LNCAP (cell line): ENCODE measurements at regions not wholly inside any gene's neighbourhood (a gene's known extent, or its start where the extent isn't known, plus 50 kb on each side); places are given as distances from the start of the nearest gene placed in this dataset.

ENCODE experiments used
- CTCF ChIP-seq: fragments of 450-650 bp; IDR thresholded peaks from 2 replicates; pipeline ENCODE4 v1.5.1; 2017; ENCODE audit warnings: mild to moderate bottlenecking

DNA sequence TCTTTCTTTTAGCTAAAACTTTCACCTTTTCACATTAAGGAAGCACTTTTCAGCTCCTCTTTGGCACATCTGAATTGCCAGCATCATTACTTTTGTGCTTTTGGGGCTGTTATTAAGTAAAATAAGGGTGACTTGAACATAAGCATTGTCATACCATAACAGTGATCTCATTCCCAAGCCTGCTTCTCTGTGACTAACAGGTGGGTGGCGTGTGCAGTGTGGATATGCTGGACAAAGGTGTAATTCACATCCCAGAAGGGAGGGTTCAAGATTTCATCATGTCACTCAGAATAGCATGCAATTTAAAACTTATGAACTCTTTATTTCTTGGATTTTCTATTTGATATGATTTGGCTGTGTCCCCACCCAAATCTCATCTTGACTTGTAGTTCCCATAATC, 517.4 kb upstream of the MKI67 start:
- TF ChIP-seq CTCF = no peak

DNA sequence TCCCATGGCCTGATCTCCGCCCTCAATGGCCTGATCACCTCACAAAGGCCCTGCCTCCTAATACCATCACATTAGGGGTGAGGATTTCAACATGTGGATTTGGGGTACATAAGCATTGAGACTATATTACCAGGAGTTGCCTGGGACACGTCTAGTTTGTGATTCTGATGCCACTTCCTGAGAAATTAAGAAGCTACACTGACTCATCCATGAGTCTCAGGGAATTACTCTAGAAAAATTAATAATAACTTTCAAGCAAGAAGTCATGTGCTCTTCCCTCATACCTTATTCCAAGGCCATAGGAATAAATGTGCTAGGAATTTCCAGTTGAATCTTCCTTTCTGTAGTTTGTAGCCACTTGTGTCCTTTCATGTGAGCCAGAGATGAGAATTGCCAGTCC, 519.3 kb upstream of the MKI67 start:
- TF ChIP-seq CTCF = no peak

- no peak for TF ChIP-seq CTCF
Observed at GRCh38 chr10:128646956-128647355, 520.7 kb upstream of the MKI67 start.

DNA sequence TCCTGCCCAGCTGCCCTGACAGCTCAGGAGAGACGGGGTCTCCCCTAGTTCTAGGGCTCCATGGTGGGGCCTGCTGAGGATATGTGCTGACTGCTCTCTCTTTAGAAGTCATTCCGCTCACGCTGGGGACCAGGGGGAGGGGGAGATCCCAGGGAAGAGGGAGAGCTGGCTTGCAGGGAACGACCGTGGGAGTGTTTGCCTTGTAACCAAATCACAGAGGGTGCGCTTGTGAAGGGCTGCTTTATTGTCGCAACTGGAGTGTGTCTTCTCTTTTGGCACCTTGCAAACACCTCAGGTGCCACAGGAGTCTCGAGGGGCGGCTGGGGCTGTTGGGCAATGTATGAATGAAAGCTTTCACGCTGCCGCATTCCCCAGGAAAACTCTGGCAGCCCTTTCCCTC, 531.3 kb upstream of the MKI67 start:
- no peak for TF ChIP-seq CTCF

DNA sequence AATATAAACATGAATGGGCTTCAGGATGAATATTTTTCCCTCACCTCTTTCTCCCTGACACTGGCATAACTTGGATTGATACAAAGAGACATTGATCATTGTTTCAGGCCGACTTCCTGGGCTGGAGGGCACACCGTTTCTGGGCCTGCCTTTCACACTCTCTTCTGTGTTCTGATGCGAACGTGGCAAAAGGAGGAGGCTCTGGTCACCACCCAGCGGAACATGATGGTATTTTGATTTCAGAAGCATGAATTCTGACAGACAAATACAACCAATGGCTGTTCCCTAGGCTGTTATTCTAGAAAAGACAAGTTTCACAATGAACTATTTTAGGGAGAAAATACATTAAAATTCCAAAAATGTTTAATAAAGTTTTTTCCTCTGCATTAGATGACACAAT, 534.5 kb upstream of the MKI67 start:
- no peak for TF ChIP-seq CTCF

- TF ChIP-seq CTCF = no peak
Observed at GRCh38 chr10:128661404-128662197, 535.4 kb upstream of the MKI67 start.

DNA sequence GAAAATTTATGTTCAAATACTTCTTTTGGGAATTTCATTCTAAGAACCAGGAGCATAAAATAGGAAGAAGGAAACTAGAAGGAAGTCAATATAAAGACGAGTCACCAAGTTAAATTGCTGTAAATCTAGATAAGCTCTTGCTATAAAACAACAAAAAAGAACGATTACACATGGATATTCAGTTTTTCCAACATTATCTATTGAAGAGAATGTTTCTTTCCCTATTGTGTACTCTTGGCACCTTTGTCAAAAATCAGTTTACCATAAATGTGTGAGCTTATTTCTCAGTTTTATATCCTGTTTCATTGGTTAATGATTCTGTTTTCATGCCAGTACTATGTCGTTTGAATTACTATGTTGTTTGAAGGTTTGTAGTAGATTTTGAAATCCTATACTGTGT, 536.3 kb upstream of the MKI67 start:
- no peak for TF ChIP-seq CTCF

DNA sequence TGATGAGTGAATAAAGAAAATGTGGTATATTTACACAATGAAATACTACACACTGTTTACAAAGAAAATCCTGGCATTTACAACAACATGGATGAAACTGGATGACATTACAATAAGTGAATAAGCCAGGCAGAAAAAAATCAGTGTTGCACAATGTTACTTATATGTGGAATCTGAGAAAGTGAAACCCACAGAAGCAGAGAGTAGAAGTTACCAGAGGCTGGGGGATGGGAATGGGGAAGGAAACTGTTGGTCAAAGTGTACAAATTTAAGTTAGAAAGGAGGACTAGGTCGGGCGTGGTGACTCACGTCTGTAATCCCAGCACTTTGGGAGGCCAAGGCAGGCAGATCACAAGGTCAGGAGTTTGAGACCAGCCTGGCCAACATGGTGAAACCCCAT, 538.5 kb upstream of the MKI67 start:
- no peak for TF ChIP-seq CTCF
